Astrocyte (in vitro differentiated cells and primary cell): ENCODE measurements at regions not wholly inside any gene's neighbourhood (a gene's known extent, or its start where the extent isn't known, plus 50 kb on each side); places are given as distances from the start of the nearest gene placed in this dataset.

Experiments used
- CTCF ChIP-seq: IDR thresholded peaks from 2 replicates; pipeline ENCODE4 v1.5.1; 2011; ENCODE audit warnings: low read depth, mild to moderate bottlenecking, inconsistent platforms, low read length, moderate library complexity; ENCODE audit not compliant: insufficient read depth
- EZH2 ChIP-seq: IDR thresholded peaks from 2 replicates; pipeline ENCODE4 v1.6.1; 2012; ENCODE audit warnings: mild to moderate bottlenecking, low read length, inconsistent platforms; ENCODE audit not compliant: insufficient read depth

- TF ChIP-seq CTCF = no peak
- no peak for TF ChIP-seq EZH2
Measured at GRCh38 chr6:58113960-58114359, 796.5 kb downstream of the PRIM2 start.
